Progenitor cell of endocrine pancreas (in vitro differentiated cells): ENCODE measurements at regions not wholly inside any gene's neighbourhood (a gene's known extent, or its start where the extent isn't known, plus 50 kb on each side); places are given as distances from the start of the nearest gene placed in this dataset.

Source experiments
- DNase-seq: peaks from one replicate; pipeline ENCODE4 v3.0.0; 2021; ENCODE audit warnings: low spot score; ENCODE audit not compliant: unreplicated experiment
- H3K27ac Mint-ChIP-seq: 2 replicates; pipeline ENCODE4 v1.8.0; 2021; ENCODE audit warnings: mild to moderate bottlenecking, moderate library complexity, mixed read lengths
- H3K27me3 Mint-ChIP-seq: 2 replicates; pipeline ENCODE4 v1.8.0; 2021; ENCODE audit warnings: mixed read lengths
- H3K36me3 Mint-ChIP-seq: 2 replicates; pipeline ENCODE4 v1.8.0; 2022; ENCODE audit warnings: mixed read lengths; ENCODE audit not compliant: insufficient read depth
- H3K4me1 Mint-ChIP-seq: 2 replicates; pipeline ENCODE4 v1.8.0; 2021; ENCODE audit warnings: low read depth, mixed read lengths
- H3K4me3 Mint-ChIP-seq: 2 replicates; pipeline ENCODE4 v1.8.0; 2021; ENCODE audit warnings: low read depth, mild to moderate bottlenecking, moderate library complexity, mixed read lengths
- H3K9me3 Mint-ChIP-seq: 2 replicates; pipeline ENCODE4 v1.8.0; 2021; ENCODE audit warnings: low read depth, mixed read lengths
- TF ChIP-seq, protein P1 (sequence below): fragments of 200-600 bp; sonication (generic); IDR thresholded peaks from one replicate; pipeline ENCODE4 v1.5.0; 2021; ENCODE audit warnings: antibody characterized with exemption, mild to moderate bottlenecking; ENCODE audit not compliant: unreplicated experiment

DNA sequence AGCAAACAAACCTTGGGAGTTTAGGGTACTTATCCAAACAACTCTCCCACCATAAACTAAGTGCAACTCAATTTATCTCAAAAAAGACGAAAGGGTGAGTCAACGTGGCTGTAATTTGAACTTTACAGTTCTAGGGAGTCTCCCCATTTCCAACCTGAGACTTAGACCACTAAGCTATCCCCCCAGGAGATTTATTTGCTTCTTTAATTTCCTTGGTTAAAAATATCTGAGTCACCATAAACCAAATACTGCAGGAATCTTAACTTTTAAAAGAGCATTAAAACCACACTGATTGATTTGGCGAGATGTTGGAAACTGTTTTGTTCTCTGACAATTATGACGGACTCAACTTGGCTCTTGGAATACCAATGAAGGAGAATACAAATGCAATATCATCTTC lies 299.3 kb upstream of the SOX9 start:
- H3K36me3 Mint-ChIP-seq = no peaks in the 10 kb centered on the region
- H3K9me3 Mint-ChIP-seq = peaks cover 6% of the 10 kb centered on the region
- no peak overlapping the region for H3K27ac Mint-ChIP-seq
- no peak overlapping the region for H3K4me3 Mint-ChIP-seq
- TF ChIP-seq, protein P1, sequence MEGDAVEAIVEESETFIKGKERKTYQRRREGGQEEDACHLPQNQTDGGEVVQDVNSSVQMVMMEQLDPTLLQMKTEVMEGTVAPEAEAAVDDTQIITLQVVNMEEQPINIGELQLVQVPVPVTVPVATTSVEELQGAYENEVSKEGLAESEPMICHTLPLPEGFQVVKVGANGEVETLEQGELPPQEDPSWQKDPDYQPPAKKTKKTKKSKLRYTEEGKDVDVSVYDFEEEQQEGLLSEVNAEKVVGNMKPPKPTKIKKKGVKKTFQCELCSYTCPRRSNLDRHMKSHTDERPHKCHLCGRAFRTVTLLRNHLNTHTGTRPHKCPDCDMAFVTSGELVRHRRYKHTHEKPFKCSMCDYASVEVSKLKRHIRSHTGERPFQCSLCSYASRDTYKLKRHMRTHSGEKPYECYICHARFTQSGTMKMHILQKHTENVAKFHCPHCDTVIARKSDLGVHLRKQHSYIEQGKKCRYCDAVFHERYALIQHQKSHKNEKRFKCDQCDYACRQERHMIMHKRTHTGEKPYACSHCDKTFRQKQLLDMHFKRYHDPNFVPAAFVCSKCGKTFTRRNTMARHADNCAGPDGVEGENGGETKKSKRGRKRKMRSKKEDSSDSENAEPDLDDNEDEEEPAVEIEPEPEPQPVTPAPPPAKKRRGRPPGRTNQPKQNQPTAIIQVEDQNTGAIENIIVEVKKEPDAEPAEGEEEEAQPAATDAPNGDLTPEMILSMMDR = no peak
- H3K27me3 Mint-ChIP-seq = peaks cover 4% of the 10 kb centered on the region
- no peak for DNase-seq
- H3K4me1 Mint-ChIP-seq = peaks cover 9% of the 10 kb centered on the region

DNA sequence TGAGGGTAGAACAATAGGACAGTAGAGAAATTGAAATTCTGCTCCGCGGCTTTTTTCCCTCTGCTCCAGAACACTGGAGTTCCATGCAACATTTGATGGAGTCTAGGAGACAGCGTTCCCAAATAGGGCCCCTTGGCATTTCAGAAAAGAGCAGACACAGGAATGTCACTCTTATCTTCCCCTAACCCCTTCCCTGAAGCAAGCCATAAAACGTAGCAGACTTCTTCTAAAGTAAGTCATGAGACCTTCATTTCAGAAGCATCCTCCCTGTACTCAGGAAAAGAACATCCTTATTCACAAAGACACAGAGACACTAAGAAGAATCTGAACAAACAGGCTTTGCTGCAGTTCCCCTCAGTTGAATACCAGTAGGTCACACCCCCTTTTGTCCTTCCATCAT lies 296.1 kb upstream of the SOX9 start:
- DNase-seq = no peak
- Mint-ChIP-seq H3K4me3 (no peak overlapping the region), H3K4me1 (peaks cover 10% of the 10 kb centered on the region), H3K27me3 (peaks cover 11% of the 10 kb centered on the region), H3K36me3 (no peaks in the 10 kb centered on the region), H3K9me3 (peaks cover under 1% of the 10 kb centered on the region), H3K27ac (no peak overlapping the region)
- TF ChIP-seq, protein P1 = no peak

DNA sequence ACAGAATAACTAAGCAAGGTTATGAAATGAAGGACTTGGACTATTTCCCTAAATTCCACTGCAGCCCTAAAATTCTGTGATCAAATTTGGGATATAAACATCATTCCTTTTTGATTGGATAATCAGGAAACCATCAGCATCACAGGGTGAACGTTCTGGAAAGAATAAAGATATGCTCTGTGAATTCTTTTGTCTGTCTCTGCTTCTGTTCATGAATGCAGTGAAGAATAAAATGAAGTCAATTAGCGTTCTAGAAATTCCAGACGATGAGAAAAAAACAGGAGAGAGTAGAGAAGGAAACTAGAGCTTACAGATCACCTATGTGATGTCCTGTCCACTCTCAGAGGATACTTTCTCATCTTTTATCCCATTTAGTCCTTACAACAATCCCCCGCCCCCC lies 295.1 kb upstream of the SOX9 start:
- H3K4me1 Mint-ChIP-seq = peaks cover 11% of the 10 kb centered on the region
- H3K36me3 Mint-ChIP-seq = no peaks in the 10 kb centered on the region
- TF ChIP-seq, protein P1 = no peak
- H3K27me3 Mint-ChIP-seq = peaks cover 17% of the 10 kb centered on the region
- no peak overlapping the region for H3K27ac Mint-ChIP-seq
- DNase-seq = no peak
- H3K9me3 Mint-ChIP-seq = no peaks in the 10 kb centered on the region
- H3K4me3 Mint-ChIP-seq = no peak overlapping the region

DNA sequence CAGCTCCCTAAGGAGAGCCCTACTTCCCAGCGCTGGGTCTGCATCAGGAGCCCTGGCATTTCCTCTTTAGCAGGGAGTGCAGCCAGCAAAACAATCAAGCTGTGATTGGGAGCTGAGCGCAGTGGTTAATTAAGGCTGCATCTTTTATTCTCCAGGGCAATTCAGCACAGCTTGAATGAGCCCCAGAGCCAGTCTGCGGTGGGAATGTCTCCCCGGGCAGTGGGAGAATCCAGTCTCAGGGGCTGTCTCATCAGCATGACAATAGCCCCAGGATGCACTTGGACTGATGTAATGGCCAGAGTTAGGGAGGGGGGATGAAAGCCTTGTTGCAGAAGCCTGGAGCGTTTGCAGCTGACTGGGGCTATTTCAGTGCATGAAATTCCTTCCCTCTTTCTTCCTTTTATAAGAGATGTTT lies 292.6 kb upstream of the SOX9 start:
- DNase-seq = no peak
- TF ChIP-seq, protein P1 = no peak
- Mint-ChIP-seq H3K9me3 (no peaks in the 10 kb centered on the region), H3K27ac (no peak overlapping the region), H3K4me3 (no peak overlapping the region), H3K36me3 (no peaks in the 10 kb centered on the region), H3K4me1 (peaks cover 8% of the 10 kb centered on the region), H3K27me3 (peaks cover 20% of the 10 kb centered on the region)

DNA sequence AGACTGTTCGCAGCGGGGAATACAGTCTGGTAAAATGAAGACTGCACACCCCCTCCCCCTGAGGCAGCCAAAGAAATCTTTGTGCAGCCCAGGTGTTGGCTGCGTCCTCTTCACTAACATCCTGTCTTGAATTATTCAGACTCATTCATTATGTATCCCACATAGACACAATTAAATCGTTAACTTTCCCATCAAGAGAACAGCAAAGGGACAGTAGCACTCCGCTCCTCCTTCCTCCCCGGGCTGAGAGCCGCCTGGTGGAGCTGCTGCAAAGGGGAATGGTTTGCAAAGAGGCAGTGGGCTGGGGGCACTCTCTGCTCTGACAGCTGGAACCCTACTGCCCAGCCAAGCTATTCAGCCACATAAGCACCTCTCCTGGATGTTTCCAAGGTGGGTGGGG lies 290.0 kb upstream of the SOX9 start:
- no peaks in the 10 kb centered on the region for H3K9me3 Mint-ChIP-seq
- H3K27ac Mint-ChIP-seq = no peak overlapping the region
- H3K36me3 Mint-ChIP-seq = no peaks in the 10 kb centered on the region
- DNase-seq = no peak
- H3K27me3 Mint-ChIP-seq = peaks cover 20% of the 10 kb centered on the region
- TF ChIP-seq, protein P1 = peak; percentile 20
- H3K4me1 Mint-ChIP-seq = peaks cover 7% of the 10 kb centered on the region
- no peak overlapping the region for H3K4me3 Mint-ChIP-seq
